K562 (cell line): ENCODE measurements at regions not wholly inside any gene's neighbourhood (a gene's known extent, or its start where the extent isn't known, plus 50 kb on each side); places are given as distances from the start of the nearest gene placed in this dataset.

Experiments used
- ATAC-seq: fragments of 200-7000 bp; cut with Tn5 transposase; 3 replicates; pipeline ENCODE4 v1.9.1; 2020; ENCODE audit warnings: moderate library complexity
- BruUV-seq: library from RNA; stranded (reverse); fragments of 400-500 nt; replicated peaks from 2 replicates; lab custom pipeline; 2021; lab: Mats Ljungman, UMichigan
- CTCF ChIA-PET: fragments of 300-600 bp; formaldehyde crosslinking; extraction: SDS; loops from one replicate; lab custom pipeline; 2021; ENCODE audit warnings: low intra/inter-chr PET ratio; lab: Yijun Ruan, JAX
- POLR2A ChIA-PET: fragments of 300-600, 350-650 bp; sonication (Branson Sonifier 250); formaldehyde crosslinking; extraction: SDS; loops from one replicate; lab custom pipeline; 2021; ENCODE audit warnings: antibody characterized with exemption, inconsistent platforms; lab: Yijun Ruan, JAX
- DNase-seq, 4 experiments: peaks; one replicate each; pipeline versions ENCODE4 v3.0.0 to v3.0.0-alpha.2; 2011 to 2018; ENCODE audit warnings: low spot score in 3 of 4, mixed read lengths in 3 of 4; ENCODE audit errors: extremely low read depth in 1 of 4
- FAIRE-seq: peaks from 2 replicates; lab custom pipeline; 2011; peaks lifted over from hg19 to GRCh38; lab: Jason Lieb, UNC
- H2AFZ ChIP-seq: 2 replicates; pipeline ENCODE4 v1.6.0; 2011; ENCODE audit warnings: low read depth, low read length, control low read depth, inconsistent platforms
- H3K27ac ChIP-seq: fragments of 200-600 bp; 3 replicates; pipeline ENCODE4 v1.8.0; 2011; ENCODE audit warnings: low read depth, mild to moderate bottlenecking, control low read depth, inconsistent platforms, low read length, moderate library complexity, mixed read lengths; ENCODE audit errors: extremely low read depth
- H3K27me3 ChIP-seq, 2 experiments: fragments of 300-600 bp in 1 of 2; 2 replicates in 1 of 2; 3 replicates in 1 of 2; pipeline versions ENCODE4 v1.6.0 to v1.8.0; 2011; ENCODE audit warnings: inconsistent platforms in 2 of 2, low read length in 2 of 2, mild to moderate bottlenecking in 1 of 2, mixed read lengths in 1 of 2, moderate library complexity in 1 of 2; ENCODE audit not compliant: control insufficient read depth in 2 of 2, insufficient read depth in 2 of 2
- H3K36me3 ChIP-seq: fragments of 300-600 bp; 3 replicates; pipeline ENCODE4 v1.8.0; 2011; ENCODE audit warnings: mild to moderate bottlenecking, low read length, inconsistent platforms; ENCODE audit not compliant: control insufficient read depth, insufficient read depth
- H3K4me1 ChIP-seq, 2 experiments: fragments of 200-600 bp in 1 of 2; replicated peaks in 1 of 2; 2 replicates in 1 of 2; 3 replicates in 1 of 2; pipeline versions ENCODE4 v1.5.1 to v1.8.0; 2011; ENCODE audit warnings: inconsistent platforms in 2 of 2, low read length in 2 of 2, mild to moderate bottlenecking in 1 of 2, mixed read lengths in 1 of 2, moderate library complexity in 1 of 2; ENCODE audit not compliant: control insufficient read depth in 2 of 2, insufficient read depth in 2 of 2
- H3K4me2 ChIP-seq: 2 replicates; pipeline ENCODE4 v1.6.1; 2011; ENCODE audit warnings: low read length, control low read depth, inconsistent platforms, mixed read lengths; ENCODE audit not compliant: insufficient read depth
- H3K4me3 ChIP-seq: fragments of 200-600 bp; sonication (generic), shearing (Covaris generic); 2 replicates; pipeline ENCODE4 v1.5.1; 2016; ENCODE audit warnings: control low read depth, inconsistent platforms
- H3K79me2 ChIP-seq: fragments of 200-600 bp; 3 replicates; pipeline ENCODE4 v1.8.0; 2011; ENCODE audit warnings: low read length, inconsistent platforms; ENCODE audit not compliant: control insufficient read depth, insufficient read depth
- H3K9ac ChIP-seq, 2 experiments: 2 replicates each; pipeline versions ENCODE4 v1.6.0 to v1.6.1; 2011; ENCODE audit warnings: low read depth in 2 of 2, low read length in 2 of 2, control low read depth in 1 of 2, inconsistent platforms in 1 of 2, mild to moderate bottlenecking in 1 of 2, mixed read lengths in 1 of 2; ENCODE audit not compliant: insufficient read depth in 1 of 2
- H3K9me1 ChIP-seq: one replicate; pipeline ENCODE4 v1.6.0; 2011; ENCODE audit warnings: inconsistent platforms, mild to moderate bottlenecking, low read length, moderate library complexity; ENCODE audit not compliant: control insufficient read depth, insufficient read depth
- H3K9me3 ChIP-seq: replicated peaks from 2 replicates; pipeline ENCODE4 v1.5.1; 2011; ENCODE audit warnings: low read depth, low read length, inconsistent platforms; ENCODE audit not compliant: control insufficient read depth, insufficient read depth
- H4K20me1 ChIP-seq: replicated peaks from 2 replicates; pipeline ENCODE4 v1.6.1; 2011; ENCODE audit warnings: low read length, inconsistent platforms, mixed read lengths; ENCODE audit not compliant: control insufficient read depth, insufficient read depth
- CCNT2 ChIP-seq: IDR thresholded peaks from 2 replicates; pipeline ENCODE4 v1.6.1; 2011; ENCODE audit warnings: borderline replicate concordance, low read depth, mild to moderate bottlenecking, moderate library complexity, mixed read lengths, low read length; ENCODE audit not compliant: insufficient read length; ENCODE audit errors: extremely low read depth
- DPF2 ChIP-seq: fragments of 450-650 bp; IDR thresholded peaks from 2 replicates; pipeline ENCODE4 v1.6.1; 2016
- ERF ChIP-seq: fragments of 450-650 bp; formaldehyde crosslinking; IDR thresholded peaks from 2 replicates; pipeline ENCODE4 v1.4.0; 2020; ENCODE audit warnings: mild to moderate bottlenecking, mixed read lengths
- EWSR1 ChIP-seq: fragments of 450-650 bp; IDR thresholded peaks from 2 replicates; pipeline ENCODE4 v1.6.1; 2018; ENCODE audit warnings: borderline replicate concordance, mild to moderate bottlenecking, low read depth, moderate library complexity; ENCODE audit not compliant: partially characterized antibody
- HNRNPL ChIP-seq: fragments of 200-400 bp; formaldehyde crosslinking; IDR thresholded peaks from 2 replicates; pipeline ENCODE4 v1.6.1; 2017; ENCODE audit warnings: low read depth, mild to moderate bottlenecking, low read length
- HSF4 ChIP-seq: fragments of 250-450 bp; sonication (Bioruptor Pico); IDR thresholded peaks from 2 replicates; pipeline ENCODE4 v2.1.2; 2022; ENCODE audit warnings: mild to moderate bottlenecking, moderate library complexity, borderline replicate concordance
- L3MBTL2 ChIP-seq: fragments of 450-650 bp; IDR thresholded peaks from 2 replicates; pipeline ENCODE4 v1.6.1; 2016; ENCODE audit warnings: mild to moderate bottlenecking, moderate library complexity
- NCOA4 ChIP-seq: fragments of 450-650 bp; IDR thresholded peaks from 2 replicates; pipeline ENCODE4 v1.6.1; 2018; ENCODE audit warnings: mild to moderate bottlenecking; ENCODE audit not compliant: partially characterized antibody
- PHTF2 ChIP-seq: fragments of 250-450 bp; sonication (Bioruptor Pico); IDR thresholded peaks from 2 replicates; pipeline ENCODE4 v1.5.0; 2021; ENCODE audit warnings: mild to moderate bottlenecking
- TFAM ChIP-seq: fragments of 250-450 bp; sonication (Bioruptor Pico); conservative IDR thresholded peaks from 2 replicates; pipeline ENCODE4 v1.5.0; 2021; ENCODE audit warnings: mild to moderate bottlenecking, moderate library complexity
- XRCC5 ChIP-seq: fragments of 200-400 bp; formaldehyde crosslinking; IDR thresholded peaks from 2 replicates; pipeline ENCODE4 v1.6.1; 2017; ENCODE audit warnings: low read depth, mild to moderate bottlenecking, low read length
- ZBTB8A ChIP-seq: fragments of 450-650 bp; IDR thresholded peaks from 2 replicates; pipeline ENCODE4 v1.6.1; 2018; ENCODE audit warnings: mild to moderate bottlenecking, moderate library complexity; ENCODE audit not compliant: partially characterized antibody
- ZNF3 ChIP-seq: fragments of 250-450 bp; sonication (Bioruptor Pico); IDR thresholded peaks from 2 replicates; pipeline ENCODE4 v1.5.0; 2021; ENCODE audit warnings: mild to moderate bottlenecking, moderate library complexity
- ZNF764 ChIP-seq: fragments of 250-450 bp; sonication (Bioruptor Pico); IDR thresholded peaks from 2 replicates; pipeline ENCODE4 v1.4.0; 2020; ENCODE audit warnings: low read depth, mild to moderate bottlenecking, moderate library complexity
- ZNF780A ChIP-seq: fragments of 250-450 bp; sonication (Bioruptor Pico); IDR thresholded peaks from 2 replicates; pipeline ENCODE4 v1.5.0; 2021; ENCODE audit warnings: mild to moderate bottlenecking
- WGBS: fragments of 100-300 bp; shearing (Covaris generic); methylation state at CpG from one replicate; pipeline ENCODE4 v1.1.6; 2016; ENCODE audit warnings: low coverage, mixed read lengths; ENCODE audit not compliant: insufficient coverage; ENCODE audit errors: missing lambda C conversion rate; 5-methylcytosine and 5-hydroxymethylcytosine counted together
- in situ Hi-C: fragments of 300-500 bp; cut with MboI; formaldehyde crosslinking; loops from 4 replicates; pipeline ENCODE4 v1.15.0; 2018; ENCODE audit warnings: inconsistent platforms, mixed read lengths
- intact Hi-C: fragments of 100-400 bp; cut with micrococcal nuclease; formaldehyde crosslinking; loops from 2 replicates; pipeline ENCODE4 v1.14.2; 2022
- TF ChIP-seq, protein P1 (sequence below): sonication (generic); IDR thresholded peaks from 2 replicates; pipeline ENCODE4 v1.6.1; 2016
- TF ChIP-seq, protein P2 (sequence below): conservative IDR thresholded peaks from 2 replicates; pipeline ENCODE4 v1.6.1; 2011; ENCODE audit warnings: low read depth, mild to moderate bottlenecking, low read length; ENCODE audit not compliant: control insufficient read depth
- TF ChIP-seq, protein P3 (sequence below): fragments of 150-350 bp; IDR thresholded peaks from 2 replicates; pipeline ENCODE4 v1.6.1; 2014; ENCODE audit warnings: low read depth, mild to moderate bottlenecking, low read length, borderline replicate concordance

DNA sequence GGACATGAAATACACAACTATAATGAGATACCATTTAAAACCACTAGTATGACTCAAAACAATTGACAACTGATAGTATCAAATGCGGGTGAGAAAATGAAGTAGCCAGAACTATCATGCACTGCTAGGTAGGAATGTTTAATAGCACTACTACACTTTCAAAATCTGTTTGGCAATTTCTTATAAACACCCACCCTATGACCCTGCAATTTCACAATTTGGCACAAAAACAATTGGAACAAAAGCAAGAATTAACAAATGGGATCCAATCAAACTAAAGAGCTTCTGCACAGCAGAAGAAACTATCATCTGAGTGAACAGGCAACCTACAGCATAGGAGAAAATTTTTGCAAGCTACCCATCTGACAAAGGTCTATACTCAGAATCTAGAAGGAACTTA, 431.2 kb upstream of the GYPC start:
- WGBS = 5% methylated on average over 1 of the region's 1 CpG
- intact Hi-C loops = no loop called here
- in situ Hi-C loops = no loop called here

More for the DNA sequence above, 431.2 kb upstream of the GYPC start:
- Histone ChIP-seq H2AFZ (no peak overlapping the region), H3K27me3 (no peaks in the 10 kb centered on the region), H3K4me3 (no peak overlapping the region), H3K9ac (no peak overlapping the region), H3K4me2 (no peak overlapping the region), H3K36me3 (no peaks in the 10 kb centered on the region)
- BruUV-seq = no TSS peak
- FAIRE-seq (no peak), ATAC-seq (no peak)
- TF ChIP-seq CCNT2 (no peak), ZNF3 (CRISPR knock-in tag) (no peak), HSF4 (CRISPR knock-in tag) (no peak), ZNF780A (CRISPR knock-in tag) (no peak), EWSR1 (no peak), TFAM (CRISPR knock-in tag) (no peak), ZBTB8A (no peak), ERF (no peak), L3MBTL2 (no peak), NCOA4 (no peak), DPF2 (no peak), ZNF764 (no peak), PHTF2 (CRISPR knock-in tag) (no peak), XRCC5 (no peak), HNRNPL (no peak)
- TF ChIP-seq, protein P1, sequence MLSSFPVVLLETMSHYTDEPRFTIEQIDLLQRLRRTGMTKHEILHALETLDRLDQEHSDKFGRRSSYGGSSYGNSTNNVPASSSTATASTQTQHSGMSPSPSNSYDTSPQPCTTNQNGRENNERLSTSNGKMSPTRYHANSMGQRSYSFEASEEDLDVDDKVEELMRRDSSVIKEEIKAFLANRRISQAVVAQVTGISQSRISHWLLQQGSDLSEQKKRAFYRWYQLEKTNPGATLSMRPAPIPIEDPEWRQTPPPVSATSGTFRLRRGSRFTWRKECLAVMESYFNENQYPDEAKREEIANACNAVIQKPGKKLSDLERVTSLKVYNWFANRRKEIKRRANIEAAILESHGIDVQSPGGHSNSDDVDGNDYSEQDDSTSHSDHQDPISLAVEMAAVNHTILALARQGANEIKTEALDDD = no peak
- TF ChIP-seq, protein P2, sequence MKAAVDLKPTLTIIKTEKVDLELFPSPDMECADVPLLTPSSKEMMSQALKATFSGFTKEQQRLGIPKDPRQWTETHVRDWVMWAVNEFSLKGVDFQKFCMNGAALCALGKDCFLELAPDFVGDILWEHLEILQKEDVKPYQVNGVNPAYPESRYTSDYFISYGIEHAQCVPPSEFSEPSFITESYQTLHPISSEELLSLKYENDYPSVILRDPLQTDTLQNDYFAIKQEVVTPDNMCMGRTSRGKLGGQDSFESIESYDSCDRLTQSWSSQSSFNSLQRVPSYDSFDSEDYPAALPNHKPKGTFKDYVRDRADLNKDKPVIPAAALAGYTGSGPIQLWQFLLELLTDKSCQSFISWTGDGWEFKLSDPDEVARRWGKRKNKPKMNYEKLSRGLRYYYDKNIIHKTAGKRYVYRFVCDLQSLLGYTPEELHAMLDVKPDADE = no peak
- TF ChIP-seq, protein P3, sequence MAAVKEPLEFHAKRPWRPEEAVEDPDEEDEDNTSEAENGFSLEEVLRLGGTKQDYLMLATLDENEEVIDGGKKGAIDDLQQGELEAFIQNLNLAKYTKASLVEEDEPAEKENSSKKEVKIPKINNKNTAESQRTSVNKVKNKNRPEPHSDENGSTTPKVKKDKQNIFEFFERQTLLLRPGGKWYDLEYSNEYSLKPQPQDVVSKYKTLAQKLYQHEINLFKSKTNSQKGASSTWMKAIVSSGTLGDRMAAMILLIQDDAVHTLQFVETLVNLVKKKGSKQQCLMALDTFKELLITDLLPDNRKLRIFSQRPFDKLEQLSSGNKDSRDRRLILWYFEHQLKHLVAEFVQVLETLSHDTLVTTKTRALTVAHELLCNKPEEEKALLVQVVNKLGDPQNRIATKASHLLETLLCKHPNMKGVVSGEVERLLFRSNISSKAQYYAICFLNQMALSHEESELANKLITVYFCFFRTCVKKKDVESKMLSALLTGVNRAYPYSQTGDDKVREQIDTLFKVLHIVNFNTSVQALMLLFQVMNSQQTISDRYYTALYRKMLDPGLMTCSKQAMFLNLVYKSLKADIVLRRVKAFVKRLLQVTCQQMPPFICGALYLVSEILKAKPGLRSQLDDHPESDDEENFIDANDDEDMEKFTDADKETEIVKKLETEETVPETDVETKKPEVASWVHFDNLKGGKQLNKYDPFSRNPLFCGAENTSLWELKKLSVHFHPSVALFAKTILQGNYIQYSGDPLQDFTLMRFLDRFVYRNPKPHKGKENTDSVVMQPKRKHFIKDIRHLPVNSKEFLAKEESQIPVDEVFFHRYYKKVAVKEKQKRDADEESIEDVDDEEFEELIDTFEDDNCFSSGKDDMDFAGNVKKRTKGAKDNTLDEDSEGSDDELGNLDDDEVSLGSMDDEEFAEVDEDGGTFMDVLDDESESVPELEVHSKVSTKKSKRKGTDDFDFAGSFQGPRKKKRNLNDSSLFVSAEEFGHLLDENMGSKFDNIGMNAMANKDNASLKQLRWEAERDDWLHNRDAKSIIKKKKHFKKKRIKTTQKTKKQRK = no peak
- TF ChIP-seq, all 486 proteins: peak for 0
- H3K4me1 ChIP-seq = no peaks in the 10 kb centered on the region; a peak in 1 of 5 replicates
- no peaks in the 10 kb centered on the region for H3K9me1 ChIP-seq
- POLR2A ChIA-PET = no interaction called here
- CTCF ChIA-PET = no interaction called here
- H3K27ac ChIP-seq = no peak overlapping the region
- H4K20me1 ChIP-seq = no peaks in the 10 kb centered on the region
- DNase-seq = no peak
- H3K79me2 ChIP-seq = no peaks in the 10 kb centered on the region
- H3K9me3 ChIP-seq = 0 out of 2 replicates have a peak, but pooled peaks cover 4% of the 10 kb centered on the region
